RWPE2 (cell line): ENCODE measurements at regions not wholly inside any gene's neighbourhood (a gene's known extent, or its start where the extent isn't known, plus 50 kb on each side); places are given as distances from the start of the nearest gene placed in this dataset.

Experiments
- ATAC-seq: fragments of 200-7000 bp; cut with Tn5 transposase; 3 replicates; pipeline ENCODE4 v1.9.1; 2021; ENCODE audit warnings: low read depth
- DNase-seq: peaks from one replicate; pipeline ENCODE4 v3.0.0-alpha.2; 2020; ENCODE audit warnings: low spot score
- H3K27ac ChIP-seq: fragments of 450-650 bp; 2 replicates; pipeline ENCODE4 v1.5.1; 2017; ENCODE audit warnings: mild to moderate bottlenecking; ENCODE audit not compliant: poor library complexity, severe bottlenecking
- H3K27me3 ChIP-seq: fragments of 250-450 bp; sonication (Bioruptor Pico); 2 replicates; pipeline ENCODE4 v1.5.1; 2021; ENCODE audit warnings: mild to moderate bottlenecking, moderate library complexity; ENCODE audit not compliant: insufficient read depth, poor library complexity, severe bottlenecking
- H3K36me3 ChIP-seq: fragments of 250-450 bp; sonication (Bioruptor Pico); 2 replicates; pipeline ENCODE4 v1.5.1; 2020; ENCODE audit warnings: low read depth, mild to moderate bottlenecking, moderate library complexity
- H3K4me1 ChIP-seq: fragments of 250-450 bp; sonication (Bioruptor Pico); 2 replicates; pipeline ENCODE4 v1.5.1; 2021; ENCODE audit warnings: mild to moderate bottlenecking, moderate library complexity; ENCODE audit not compliant: insufficient read depth, poor library complexity, severe bottlenecking
- H3K4me3 ChIP-seq: fragments of 250-450 bp; sonication (Bioruptor Pico); 2 replicates; pipeline ENCODE4 v1.5.1; 2021; ENCODE audit warnings: mild to moderate bottlenecking, moderate library complexity; ENCODE audit not compliant: severe bottlenecking
- H3K9me3 ChIP-seq: fragments of 250-450 bp; sonication (Bioruptor Pico); 2 replicates; pipeline ENCODE4 v1.5.1; 2021; ENCODE audit warnings: mild to moderate bottlenecking, moderate library complexity; ENCODE audit not compliant: severe bottlenecking
- TF ChIP-seq, protein P1 (sequence below): fragments of 450-650 bp; IDR thresholded peaks from one replicate; pipeline ENCODE4 v1.5.1; 2017; ENCODE audit warnings: mild to moderate bottlenecking, moderate library complexity; ENCODE audit not compliant: poor library complexity, severe bottlenecking

DNA sequence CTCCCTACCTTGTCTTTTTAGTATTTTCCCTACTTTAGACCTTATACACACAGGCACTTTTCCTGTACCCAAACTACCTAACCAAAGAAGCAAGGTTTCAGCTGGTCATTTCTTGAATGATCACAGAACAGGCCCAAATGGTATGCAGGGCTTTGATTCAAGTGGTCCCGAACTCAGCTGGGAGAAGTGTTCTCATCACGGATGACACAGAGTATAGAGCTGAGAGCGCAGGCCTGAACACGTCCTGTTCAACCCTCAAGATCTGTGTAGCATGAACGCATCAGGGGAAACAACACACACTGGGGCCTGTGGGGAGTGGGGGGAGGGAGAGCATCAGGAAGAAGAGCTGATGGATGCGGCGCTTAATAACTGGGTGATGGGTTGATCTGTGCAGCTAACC, 318.2 kb downstream of the SFMBT2 start:
- H3K27ac ChIP-seq: no peak overlapping the region
- H3K4me1 ChIP-seq: no peaks in the 10 kb centered on the region
- no peak overlapping the region for H3K4me3 ChIP-seq
- DNase-seq: no peak
- H3K36me3 ChIP-seq: no peaks in the 10 kb centered on the region
- TF ChIP-seq, protein P1, sequence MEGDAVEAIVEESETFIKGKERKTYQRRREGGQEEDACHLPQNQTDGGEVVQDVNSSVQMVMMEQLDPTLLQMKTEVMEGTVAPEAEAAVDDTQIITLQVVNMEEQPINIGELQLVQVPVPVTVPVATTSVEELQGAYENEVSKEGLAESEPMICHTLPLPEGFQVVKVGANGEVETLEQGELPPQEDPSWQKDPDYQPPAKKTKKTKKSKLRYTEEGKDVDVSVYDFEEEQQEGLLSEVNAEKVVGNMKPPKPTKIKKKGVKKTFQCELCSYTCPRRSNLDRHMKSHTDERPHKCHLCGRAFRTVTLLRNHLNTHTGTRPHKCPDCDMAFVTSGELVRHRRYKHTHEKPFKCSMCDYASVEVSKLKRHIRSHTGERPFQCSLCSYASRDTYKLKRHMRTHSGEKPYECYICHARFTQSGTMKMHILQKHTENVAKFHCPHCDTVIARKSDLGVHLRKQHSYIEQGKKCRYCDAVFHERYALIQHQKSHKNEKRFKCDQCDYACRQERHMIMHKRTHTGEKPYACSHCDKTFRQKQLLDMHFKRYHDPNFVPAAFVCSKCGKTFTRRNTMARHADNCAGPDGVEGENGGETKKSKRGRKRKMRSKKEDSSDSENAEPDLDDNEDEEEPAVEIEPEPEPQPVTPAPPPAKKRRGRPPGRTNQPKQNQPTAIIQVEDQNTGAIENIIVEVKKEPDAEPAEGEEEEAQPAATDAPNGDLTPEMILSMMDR: no peak
- no peaks in the 10 kb centered on the region for H3K9me3 ChIP-seq
- peak; percentile 58; the same call in 1 of the 3 replicates for ATAC-seq
- H3K27me3 ChIP-seq: no peaks in the 10 kb centered on the region

DNA sequence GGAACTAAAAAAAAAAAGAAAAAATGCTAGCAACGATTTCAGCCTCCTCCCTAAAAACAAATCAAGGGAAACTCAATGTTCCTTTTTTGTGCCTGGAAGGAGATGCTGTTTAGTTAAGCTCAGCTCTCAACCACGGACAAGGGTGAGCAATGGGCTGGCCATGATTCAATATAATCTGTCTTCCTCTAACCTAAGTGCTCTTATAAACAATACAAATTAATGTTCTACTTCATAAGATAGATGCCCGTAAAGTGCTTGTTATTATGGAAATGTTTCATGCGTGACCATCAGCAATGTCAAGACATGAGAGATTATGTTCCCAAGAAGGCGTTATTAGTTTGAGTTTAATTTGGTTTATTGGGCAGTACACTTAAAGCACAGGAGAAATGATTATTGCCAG, 320.3 kb downstream of the SFMBT2 start:
- TF ChIP-seq, protein P1: no peak
- ATAC-seq: no peak

DNA sequence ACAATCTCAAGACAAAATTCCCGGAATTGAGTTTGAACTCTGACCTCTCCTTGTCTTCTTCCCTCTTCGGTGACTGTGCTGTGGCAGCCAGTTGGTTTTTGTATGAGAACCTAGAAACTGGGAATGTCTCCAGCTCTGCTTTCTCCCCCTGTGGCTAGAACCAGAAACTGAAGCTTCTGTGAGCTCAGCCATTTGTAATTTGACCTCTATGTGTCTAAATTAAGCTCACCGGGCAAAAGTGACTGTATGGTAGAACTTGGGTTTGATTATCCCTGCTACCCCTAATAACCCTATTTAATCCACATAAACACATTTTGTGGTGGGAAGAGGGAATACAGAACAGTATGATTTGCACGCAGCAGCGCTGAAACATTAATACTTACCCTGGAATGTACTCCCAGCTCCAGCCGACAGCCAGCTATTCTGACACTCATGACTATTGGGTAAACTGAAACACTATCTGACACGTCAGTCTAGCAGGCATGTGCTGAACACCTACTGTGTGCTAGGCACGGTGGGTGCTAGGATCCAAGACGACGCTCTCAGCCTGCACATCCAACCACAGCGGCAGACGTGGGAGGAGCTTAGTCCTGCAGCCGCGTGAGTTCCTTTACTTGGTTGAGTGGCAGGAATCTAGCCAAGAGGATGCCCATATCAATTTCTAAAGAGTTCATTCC, 324.8 kb downstream of the SFMBT2 start:
- Histone ChIP-seq H3K4me3 (no peak overlapping the region), H3K27me3 (peaks cover 12% of the 10 kb centered on the region), H3K9me3 (no peaks in the 10 kb centered on the region), H3K4me1 (no peaks in the 10 kb centered on the region), H3K27ac (no peak overlapping the region), H3K36me3 (no peaks in the 10 kb centered on the region)
- TF ChIP-seq, protein P1: no peak
- ATAC-seq (no peak), DNase-seq (no peak)

More for the DNA sequence above, 320.3 kb downstream of the SFMBT2 start:
- Histone ChIP-seq H3K27me3 (no peaks in the 10 kb centered on the region), H3K4me3 (no peak overlapping the region), H3K4me1 (no peaks in the 10 kb centered on the region), H3K9me3 (no peaks in the 10 kb centered on the region), H3K36me3 (no peaks in the 10 kb centered on the region), H3K27ac (no peak overlapping the region)
- no peak for DNase-seq

DNA sequence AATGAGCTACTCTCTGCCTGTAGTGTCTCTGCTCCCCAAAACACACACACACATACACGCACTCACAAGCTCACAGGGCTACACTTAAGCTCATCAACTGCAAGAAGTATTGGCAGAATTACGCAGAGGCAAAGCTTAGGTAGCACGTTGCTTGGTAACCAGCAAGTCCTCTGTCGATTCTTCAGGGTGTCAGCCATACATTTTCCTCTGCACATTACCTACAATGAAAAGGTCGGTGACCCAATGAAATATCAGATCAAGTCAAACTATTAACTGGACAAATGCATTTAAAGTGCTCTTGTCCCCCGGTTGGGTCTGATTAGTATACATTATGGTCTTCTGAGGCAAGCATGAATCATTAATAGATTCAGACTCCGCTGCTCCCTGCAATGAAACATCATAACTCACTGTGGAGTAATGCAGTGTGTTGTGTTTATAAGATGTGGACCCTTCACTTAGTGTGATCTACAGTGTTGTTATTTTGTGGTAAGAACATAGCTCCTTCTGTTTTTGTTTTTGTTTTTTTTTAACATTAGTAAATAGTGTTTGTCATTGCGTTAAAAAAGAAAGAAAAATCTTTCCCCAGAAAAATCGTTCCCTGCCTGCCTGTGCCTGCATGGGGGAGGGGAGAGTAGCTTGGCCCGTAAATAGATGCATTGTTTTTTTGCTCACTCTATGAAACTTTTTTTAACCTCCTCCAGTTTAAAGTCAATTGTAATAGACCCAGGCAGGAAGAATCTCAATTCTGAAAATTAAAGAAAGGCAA, 325.5 kb downstream of the SFMBT2 start:
- TF ChIP-seq, protein P1: no peak
- no peak for ATAC-seq
- DNase-seq: no peak
- no peaks in the 10 kb centered on the region for H3K9me3 ChIP-seq
- H3K27ac ChIP-seq: no peak overlapping the region
- no peaks in the 10 kb centered on the region for H3K4me1 ChIP-seq
- H3K36me3 ChIP-seq: no peaks in the 10 kb centered on the region
- H3K27me3 ChIP-seq: peaks cover 20% of the 10 kb centered on the region
- H3K4me3 ChIP-seq: no peak overlapping the region
